ENCODE measurements at regions not wholly inside any gene's neighbourhood (a gene's known extent, or its start where the extent isn't known, plus 50 kb on each side); places are given as distances from the start of the nearest gene placed in this dataset.
A peak's percentile ranks its signal among the peaks of the same experiment; 100 is the strongest.

DNA sequence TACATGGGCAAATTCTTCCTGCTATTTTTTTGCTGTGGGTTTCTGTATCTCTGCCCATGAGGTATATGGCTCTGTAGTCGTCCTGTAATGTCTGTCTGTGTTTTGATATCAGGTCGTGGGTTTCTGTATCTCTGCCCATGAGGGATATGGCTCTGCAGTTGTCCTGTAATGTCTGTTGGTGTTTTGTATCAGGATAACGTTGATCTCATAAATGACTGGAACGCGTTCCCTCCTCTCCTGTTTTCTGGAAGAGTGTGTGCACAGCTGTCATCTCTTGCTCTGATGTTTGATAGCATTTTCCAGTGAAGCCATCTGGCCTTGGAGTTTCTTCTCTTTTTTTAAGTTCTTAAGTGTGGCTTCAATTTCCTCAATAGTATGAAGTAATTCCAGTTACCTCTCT is 57.2 kb downstream of the SOX1 start:
- DNase-seq (ENCODE audit: low spot score) = no peak

DNA sequence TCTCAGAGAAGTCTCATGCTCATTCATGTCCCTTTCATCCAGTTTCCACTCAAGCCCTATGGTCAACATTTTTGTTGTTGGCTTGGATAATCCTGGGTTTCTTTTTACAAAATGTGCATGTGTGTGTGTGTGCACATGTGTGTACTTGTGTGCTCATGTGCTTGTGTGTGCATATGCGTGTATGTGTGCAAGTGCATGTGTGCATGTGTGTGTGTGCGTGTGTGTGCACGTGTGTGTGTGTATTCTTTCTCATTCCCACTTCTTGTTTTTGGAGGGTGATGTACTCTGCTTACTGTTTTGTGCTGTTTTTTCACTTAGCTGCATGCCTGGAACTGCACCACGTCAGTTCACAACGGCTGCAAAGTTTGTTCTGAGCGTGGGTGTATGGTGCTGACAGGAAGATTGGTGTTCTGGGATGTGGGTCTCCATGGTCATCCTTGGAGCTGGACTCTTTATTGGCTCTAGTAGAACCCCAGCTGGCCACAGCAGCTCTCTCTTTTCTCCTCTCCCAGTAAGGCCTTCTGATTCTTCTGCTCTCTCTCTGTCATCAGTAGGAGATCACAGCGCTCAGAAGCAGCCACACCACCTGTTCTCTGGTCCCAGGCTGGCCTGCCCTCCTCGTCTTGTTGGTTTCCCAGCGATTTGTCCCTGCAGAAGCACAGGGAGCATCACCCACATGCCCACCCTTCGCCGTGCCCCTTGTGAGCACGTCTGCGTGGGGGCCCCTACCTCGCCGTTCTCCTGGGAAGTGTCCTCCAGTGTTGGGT is 60.8 kb downstream of the SOX1 start:
- DNase-seq (ENCODE audit: low spot score) = no peak

DNA sequence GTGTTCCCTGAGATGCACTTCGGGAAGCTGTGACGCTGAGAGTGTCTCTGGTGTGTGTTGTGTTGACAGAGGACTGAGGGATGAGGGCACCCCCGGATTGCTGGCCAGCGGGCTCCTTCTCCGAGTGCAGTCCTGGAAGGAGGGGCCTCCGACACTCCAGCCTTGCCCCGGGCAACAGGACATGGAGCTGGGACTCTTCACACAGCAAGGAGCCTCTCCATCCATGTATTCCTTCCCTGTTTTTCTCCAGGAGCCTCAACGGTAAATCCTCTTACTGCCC is 61.3 kb downstream of the SOX1 start:
- DNase-seq (ENCODE audit: low spot score) = no peak

DNA sequence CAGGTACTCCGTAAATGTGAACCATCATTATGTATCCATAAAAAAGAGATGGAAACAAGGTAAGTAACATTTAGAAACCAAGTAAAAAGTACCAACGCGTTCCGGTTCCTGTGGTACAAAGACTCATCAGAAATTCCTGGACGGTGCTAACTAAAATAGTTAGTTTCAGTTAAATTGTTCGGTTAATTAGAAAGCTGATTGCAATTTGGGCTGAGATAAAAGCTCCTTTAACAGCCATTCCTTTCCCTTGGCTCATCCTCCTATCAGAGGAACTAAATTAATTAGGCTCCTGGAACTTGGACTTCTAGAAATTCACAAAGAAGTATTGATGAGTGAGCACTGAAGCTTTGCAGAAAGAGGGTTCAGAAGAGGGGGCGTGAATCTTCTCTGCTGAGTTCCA is 63.5 kb downstream of the SOX1 start:
- no peak for DNase-seq (ENCODE audit: low spot score)

DNA sequence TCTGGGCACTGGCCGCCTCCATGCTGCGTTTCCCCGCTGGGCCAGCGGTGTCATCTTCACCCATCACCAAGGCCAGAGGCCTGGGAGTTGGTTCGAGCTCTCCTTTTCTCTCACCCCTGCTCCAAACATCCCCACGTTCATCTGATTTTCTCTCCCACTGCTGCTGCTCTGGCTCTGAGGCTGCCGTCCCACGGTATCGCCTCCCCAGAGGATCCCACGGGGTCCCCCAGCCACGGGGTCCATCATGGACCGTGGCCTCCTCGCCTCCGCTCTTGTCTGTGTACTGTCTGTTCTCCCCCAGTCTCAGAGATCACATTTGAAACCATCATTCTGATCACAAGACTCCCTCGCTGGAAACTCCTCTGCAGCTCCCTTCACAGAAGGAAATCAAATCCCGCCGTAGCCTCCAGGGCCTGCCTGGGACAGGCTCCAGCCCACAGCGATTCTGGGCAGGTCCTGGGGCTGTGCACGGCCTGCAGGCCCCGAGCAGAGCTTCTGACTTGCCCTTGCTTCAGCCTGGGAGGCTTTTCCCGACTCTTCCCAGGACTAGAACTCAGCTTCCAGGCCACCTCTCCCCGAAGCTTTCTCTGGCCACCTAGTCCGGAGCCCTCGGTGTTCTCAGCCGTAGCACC is 64.2 kb downstream of the SOX1 start:
- no peak for DNase-seq (ENCODE audit: low spot score)

DNA sequence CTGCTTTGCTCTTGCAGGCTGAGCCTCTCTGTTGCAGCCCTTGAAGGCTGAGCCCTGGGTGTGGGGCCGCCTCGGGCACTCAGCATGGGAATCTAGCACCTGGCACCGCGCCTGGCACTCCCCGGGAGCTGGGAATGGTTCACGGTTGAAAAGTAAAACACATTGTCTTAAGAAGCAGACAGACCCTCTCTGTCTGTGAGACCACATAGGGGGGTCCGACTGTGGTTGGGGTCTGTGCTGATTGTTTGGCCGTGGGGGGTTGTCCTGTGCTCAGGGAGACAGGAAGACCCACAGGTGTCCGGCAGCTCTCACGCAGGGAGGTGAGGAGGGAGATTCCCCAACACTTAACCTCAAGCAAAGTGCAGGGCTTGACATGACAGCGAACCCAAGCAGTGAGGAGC is 64.8 kb downstream of the SOX1 start:
- DNase-seq (ENCODE audit: low spot score) = no peak

DNA sequence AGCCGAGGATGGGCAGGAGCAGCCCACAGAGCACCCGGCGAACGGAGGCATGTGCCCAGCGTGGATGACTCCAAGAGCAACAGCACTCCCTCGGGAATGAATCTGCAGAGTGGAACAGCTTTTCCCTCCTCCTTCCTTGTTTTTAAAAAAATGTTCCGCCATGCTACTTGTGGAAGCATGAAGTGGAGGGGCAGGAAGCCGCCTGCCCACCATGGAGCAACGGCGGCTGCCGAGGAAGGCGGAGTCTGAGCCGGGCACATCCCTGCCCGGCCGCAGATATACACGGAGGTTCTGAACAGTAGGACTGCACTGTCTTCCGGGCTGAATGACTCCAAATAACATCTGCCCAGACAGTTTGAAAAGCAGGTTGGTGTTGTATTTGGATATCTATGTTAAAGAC is 65.2 kb downstream of the SOX1 start:
- no peak for DNase-seq (ENCODE audit: low spot score)

DNA sequence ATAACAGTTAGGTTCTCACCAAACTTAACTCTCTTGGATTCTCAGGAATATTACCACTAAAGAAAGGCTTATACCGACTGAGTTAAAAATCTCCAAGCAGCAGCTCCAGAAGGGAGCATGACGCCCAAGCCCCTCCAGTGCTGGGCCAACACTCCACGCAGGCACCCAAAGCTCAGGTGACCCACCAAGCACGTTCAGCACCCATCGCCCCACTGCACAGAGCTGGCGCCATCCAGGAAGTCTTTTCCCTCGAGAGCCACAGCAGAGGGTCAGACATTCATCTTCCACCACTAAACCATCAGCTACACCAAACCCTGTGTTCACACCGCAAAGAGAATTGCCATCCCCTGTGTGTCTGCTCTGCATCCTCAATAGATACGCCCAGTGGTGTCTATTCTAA is 65.7 kb downstream of the SOX1 start:
- DNase-seq (ENCODE audit: low spot score) = no peak

DNA sequence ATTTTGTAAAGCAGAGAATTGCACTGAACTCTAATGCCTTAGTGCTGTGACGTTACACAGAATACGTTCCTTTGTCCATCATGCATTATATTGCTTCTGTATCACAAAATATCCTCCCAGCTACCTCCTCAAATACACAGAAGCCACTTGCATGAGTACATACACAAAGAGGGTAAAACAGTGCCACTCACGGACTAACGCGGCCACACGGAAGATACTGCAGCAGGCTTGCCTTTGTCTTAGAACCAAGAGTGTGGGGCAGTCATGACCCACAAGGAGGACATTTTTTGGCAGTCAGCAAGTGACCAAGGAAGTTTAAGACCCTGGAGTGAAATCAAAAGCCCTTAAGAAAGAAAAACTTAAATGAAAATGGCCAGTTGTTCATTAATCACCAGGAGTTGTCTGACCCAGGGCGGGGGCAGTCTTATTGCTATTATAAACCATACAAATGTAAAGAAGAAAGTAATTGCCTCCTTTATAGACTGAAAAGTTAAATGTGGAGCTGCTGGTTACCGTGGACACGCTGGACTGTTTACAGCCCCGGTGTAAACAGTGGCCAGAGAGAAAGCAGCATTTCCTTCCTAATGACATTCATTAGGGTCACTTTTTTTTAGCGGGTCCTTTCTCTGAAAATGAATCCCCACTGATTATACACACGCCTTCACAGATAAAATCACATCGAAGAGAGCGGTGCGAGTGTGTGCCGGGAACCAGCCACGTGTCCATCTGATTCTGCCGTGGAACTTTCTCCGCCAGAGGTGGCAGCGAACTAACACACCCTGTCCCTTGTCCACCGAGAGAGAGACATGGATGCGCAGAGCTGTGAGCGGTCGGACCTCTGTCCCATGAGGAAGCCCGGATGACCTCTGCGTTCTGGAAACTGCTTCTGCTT is 66.8 kb downstream of the SOX1 start:
- DNase-seq (ENCODE audit: low spot score) = no peak

DNA sequence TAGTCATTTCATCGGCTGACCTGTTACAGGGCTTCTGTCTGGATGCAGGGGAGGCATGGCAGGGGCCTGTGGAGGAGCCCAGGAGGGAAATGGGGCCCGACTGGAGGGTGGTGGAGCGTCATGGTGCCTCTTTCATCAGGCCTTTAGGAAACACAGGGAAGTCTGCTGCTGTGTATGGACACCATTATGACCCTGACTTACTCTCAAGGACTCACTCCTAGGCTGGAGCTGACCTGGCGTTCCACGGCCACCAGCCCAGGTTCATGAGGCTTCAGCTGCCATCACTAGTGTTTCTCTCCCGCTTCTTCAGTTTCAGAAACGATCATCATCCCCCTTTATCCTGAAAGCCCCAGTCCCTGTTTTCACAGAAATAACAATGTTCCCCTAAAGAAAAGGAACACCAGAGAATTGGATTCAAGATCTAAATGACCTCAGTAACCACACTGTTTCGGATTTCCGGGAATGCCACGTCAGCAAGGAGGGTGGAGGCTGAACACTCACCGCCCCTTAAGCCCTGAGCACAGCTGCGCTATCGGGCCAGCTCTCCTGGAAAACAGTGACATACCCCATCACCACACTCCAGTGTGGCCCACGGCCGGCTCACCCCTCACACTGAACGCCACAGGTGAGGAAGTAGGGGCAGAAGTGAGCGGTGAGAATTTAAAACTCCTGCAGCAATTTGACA is 67.6 kb downstream of the SOX1 start:
- peak; percentile 11 for DNase-seq (ENCODE audit: low spot score)

DNA sequence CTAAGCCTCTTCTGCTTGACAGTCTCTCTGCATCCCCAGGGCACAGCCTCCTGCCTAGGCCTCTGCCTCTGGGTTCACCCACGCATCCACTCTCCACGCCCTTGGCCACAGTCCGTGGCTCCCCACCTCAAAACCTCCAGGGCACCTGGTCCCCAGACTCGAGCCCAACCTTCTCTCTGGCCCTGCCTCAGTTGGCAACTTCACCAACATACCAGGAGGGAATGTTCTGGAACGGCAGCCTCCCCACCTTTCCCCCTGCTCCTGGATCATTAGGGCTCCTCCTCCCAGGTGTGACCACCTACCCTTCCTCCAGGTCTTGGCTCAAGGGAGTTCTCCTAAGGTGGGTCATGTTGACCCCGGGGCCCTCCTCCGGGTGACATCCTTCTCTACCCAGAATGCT is 69.1 kb downstream of the SOX1 start:
- no peak for DNase-seq (ENCODE audit: low spot score)

DNA sequence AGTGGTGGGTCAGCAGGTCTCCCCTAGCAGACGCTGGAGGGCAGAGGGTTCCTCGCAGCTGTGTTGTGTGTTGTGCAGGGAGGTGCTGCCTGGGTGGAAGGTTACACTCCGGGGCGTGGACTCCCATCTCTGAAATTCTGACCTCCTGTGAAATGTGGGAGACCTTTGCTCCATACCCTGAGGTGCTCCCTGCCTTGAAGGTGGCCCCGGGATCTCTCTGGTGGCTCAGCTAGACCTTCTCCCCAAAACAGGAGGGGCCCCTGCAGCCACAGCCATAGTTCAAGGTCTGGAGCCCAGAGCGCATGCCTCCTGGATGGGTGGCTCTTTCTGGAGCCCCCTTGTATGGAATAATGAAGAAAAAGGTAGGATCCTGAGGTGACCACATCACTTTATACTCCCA is 70.2 kb downstream of the SOX1 start:
- DNase-seq (ENCODE audit: low spot score) = no peak

DNA sequence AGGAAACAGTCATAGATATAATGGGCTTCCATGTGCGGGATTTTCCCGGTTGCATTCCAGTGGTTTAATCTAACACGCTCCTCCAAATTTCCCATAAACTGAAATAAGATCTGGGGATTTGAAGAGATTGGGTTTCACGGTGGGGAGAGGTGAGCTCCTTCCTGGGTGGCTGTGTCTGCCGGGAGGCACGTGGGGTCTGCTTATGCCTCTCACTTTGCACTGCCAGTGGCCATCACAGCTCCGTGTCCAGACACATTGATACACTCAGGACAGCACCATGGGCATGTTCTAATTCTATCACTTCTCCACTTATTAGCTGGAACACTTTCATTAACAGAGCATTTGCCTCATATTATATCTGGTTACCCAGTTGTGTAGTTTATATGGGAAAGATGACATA is 73.4 kb downstream of the SOX1 start:
- DNase-seq (ENCODE audit: low spot score) = no peak

DNA sequence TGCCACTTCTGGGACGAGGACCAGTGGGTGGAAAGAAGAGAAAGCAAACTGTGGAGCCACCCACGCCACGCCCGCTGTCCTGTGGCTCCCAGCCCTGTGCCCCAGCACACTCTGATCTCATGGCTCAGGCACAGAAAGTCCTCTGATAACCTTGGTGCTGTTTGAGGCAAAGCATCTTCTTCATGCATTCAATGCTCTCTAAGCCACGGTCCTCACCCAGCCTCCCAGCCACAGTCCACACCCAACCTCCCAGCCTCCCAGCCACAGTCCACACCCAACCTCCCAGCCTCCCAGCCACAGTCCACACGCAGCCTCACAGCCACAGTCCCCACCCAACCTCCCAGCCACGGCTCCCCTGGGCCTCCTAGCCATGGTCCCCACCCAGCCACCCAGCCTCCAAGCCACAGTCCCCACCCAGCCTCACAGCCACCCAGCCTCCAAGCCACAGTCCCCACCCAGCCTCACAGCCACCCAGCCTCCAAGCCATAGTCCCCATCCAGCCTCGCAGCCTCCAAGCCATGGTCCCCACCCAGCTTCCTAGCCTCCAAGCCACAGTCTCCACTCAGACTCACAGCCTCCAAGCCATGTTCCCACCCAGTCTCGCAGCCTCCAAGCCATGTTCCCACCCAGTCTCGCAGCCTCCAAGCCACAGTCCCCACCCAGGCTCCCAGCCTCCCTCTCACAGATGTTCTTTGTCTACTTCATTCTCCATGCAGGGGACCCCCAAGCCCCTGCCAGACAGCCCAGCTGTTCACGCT is 74.9 kb downstream of the SOX1 start:
- no peak for DNase-seq (ENCODE audit: low spot score)

DNA sequence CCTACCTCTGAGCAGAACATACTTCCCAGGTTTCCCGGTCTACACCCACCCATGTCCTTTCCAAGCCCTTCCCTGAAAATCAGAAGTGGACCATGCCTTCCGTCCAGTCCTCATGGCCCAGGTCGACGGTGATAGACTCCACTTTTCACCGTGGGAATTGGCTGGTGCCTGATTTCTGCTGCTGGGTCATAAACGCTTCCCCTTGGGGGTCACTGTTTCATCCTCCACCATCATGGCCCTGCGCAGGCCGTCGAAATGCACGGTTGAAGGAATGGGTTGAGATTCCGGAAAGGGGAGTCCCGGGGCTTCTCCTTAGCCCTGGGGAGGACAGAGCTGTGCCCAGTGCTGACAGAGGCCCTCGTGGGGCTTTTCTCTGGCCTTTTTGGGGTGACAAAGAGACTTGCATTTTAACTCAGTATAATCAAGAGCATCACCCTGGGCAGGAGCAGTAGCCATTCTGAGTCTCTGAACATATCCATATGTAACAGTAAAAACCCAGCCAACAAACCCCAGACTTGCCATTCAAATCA is 75.5 kb downstream of the SOX1 start:
- DNase-seq (ENCODE audit: low spot score) = no peak

DNA sequence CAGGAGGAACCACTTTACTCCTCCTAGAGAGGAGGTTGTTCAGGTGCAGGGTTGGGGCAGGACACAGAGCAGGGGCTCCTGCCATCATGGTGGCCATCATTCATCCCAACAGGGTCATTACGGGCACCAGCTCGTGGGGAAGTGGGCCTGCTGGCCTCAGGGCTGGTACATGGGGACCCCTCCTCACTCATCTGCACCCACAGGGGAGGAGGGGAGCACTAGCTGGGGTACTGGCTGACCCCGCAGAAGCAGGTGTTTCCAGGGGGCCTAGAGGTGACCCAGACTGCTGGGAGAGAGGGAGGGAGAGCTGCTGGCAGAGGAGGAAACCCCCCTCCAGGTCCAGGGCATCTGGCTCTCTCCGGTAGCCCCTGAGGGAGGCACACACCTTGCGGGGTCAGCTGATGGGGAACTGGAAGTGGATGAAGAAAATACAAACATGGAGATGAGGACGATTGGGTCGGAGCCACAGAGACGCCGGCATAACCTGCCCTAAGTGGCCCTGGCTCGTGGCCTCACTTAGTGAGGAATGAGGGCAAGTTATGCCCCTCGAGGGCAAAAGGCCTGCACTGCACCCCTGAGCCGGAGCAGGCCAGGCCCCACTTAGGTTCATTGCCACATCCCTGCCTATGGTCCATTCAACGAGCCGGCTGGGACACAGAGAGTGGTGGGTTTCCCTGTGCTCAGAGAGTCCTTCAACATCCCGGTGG is 76.2 kb downstream of the SOX1 start:
- no peak for DNase-seq (ENCODE audit: low spot score)

DNA sequence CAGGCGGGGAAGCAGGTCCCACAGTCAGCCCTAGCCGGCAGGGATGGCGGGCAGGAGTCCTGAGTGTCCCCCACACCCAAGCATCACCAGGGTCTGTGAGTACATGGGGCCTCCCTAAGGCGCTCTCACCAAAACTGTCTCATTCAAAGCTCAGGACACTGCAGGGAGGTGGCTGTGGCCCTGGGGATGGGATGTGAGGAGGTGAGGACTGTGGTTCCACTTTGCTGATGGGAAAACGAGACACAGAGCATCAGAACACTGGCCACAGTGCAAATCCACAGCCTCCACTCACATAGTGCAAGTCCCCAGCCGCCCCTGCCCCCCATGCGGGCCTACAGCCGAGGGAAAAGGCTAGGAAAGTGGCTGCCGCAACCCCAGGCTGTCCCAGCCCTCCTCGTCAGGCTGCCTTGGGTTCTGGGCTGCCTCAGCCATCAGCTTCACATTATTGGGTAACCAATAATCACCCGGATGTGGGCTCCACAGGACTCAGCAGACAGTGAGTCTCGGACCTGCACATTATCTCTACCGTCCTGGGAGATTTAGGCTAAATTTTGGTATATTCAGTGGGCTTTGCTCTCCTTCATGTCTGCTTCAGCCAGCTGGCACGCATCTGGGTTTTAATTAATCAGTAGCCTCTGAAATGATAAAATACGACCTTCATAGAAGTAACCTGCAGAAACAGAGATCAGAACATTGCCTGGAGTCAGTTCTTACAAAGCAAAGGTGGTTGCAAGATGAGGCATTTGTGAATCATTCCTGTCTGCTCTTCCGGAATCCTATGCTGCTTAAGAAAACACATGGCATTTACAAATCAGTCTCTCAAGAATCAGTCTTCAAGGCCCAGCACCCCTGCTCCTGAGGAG is 77.0 kb downstream of the SOX1 start:
- DNase-seq (ENCODE audit: low spot score) = no peak

DNA sequence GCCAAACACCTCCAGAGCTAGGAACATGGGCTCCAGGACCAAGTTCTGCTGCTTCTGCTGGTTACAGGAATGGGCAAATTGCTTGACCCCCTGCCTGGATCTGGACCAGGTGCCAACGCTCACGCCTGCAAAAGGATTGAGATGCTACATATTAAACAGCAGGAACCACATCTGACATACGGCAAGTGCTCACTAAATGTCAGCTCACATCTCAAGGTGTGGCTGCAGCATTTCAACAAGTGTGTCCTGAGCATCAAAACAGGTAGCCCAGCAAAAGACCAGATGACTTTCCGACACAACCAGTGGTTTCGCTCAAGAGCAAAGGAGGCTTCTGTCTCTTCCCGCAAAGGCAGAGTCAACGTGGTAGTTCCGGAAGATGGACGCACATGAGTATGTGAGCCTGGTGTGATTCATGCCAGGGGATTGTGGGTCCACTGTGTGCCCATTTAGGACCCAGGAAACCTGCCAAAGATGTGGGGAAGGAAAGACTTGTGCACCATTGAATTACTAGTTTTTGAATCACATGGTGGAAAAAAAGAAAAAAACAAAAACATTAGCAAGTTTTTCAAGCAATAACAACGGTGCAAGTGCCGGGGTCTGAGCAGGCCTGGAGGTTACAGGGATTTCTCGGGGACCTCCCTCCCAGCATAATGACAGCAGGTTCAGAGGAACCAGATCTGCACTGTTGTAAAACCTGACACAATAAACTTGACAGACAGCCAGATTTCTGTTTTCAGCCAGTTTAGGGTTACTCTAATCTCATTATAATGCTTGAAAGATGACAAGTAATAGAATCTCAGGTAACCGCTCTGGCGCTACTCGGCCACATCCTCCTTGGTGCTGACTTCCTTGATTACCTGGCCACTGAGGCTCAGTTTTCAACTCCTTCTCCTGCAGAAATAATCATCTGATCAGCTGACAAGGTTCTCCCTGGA is 77.9 kb downstream of the SOX1 start:
- DNase-seq (ENCODE audit: low spot score) = no peak

All from SW480 (cell line).